ENCODE measurements at regions not wholly inside any gene's neighbourhood (a gene's known extent, or its start where the extent isn't known, plus 50 kb on each side); places are given as distances from the start of the nearest gene placed in this dataset.

- TF ChIP-seq JUN (IDR thresholded peaks at IDR 0.05; ENCODE audit: borderline replicate concordance, insufficient read depth, insufficient read length, low read depth) (no peak), CTCF (IDR thresholded peaks at IDR 0.05; ENCODE audit: extremely low read depth in 1 of 2, insufficient read depth in 1 of 2, low read depth in 1 of 2, low read length in 2 of 2) (no peak), POLR2AphosphoS5 (IDR thresholded peaks at IDR 0.05; ENCODE audit: insufficient read depth, low read depth, low read length) (no peak), POLR2A (IDR thresholded peaks at IDR 0.05; ENCODE audit: low read depth, low read length) (no peak), FOS (IDR thresholded peaks at IDR 0.05; ENCODE audit: borderline replicate concordance, insufficient read depth, low read length) (no peak), MYC (IDR thresholded peaks at IDR 0.05; ENCODE audit: low read depth, low read length) (no peak), EZH2 (IDR thresholded peaks at IDR 0.05; ENCODE audit: borderline replicate concordance, low read depth, low read length, severe bottlenecking) (no peak), GATA2 (IDR thresholded peaks at IDR 0.05; ENCODE audit: insufficient read depth, insufficient read length, low read depth, low read length) (no peak)
- TF ChIP-seq, protein P1, sequence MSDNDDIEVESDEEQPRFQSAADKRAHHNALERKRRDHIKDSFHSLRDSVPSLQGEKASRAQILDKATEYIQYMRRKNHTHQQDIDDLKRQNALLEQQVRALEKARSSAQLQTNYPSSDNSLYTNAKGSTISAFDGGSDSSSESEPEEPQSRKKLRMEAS (IDR thresholded peaks at IDR 0.05; ENCODE audit: insufficient read depth, insufficient read length): no peak
- Histone ChIP-seq H4K20me1 (replicated peaks; ENCODE audit: control insufficient read depth, extremely low read depth, insufficient read depth, low read length) (no peaks in the 10 kb centered on the region), H3K4me1 (ENCODE audit: control insufficient read depth, extremely low read depth, insufficient read depth, low read length) (no peaks in the 10 kb centered on the region), H3K4me2 (ENCODE audit: insufficient read depth, low read length) (no peak overlapping the region), H3K9me3 (replicated peaks; ENCODE audit: control insufficient read depth, insufficient read depth, low read length) (peaks cover 3% of the 10 kb centered on the region), H3K36me3 (ENCODE audit: control insufficient read depth in 2 of 2, extremely low read depth in 1 of 2, insufficient read depth in 2 of 2, low read length in 2 of 2) (no peaks in the 10 kb centered on the region), H3K79me2 (ENCODE audit: control insufficient read depth, insufficient read depth, low read length) (no peaks in the 10 kb centered on the region), H3K27ac (ENCODE audit: insufficient read depth, low read depth, low read length) (no peak overlapping the region), H3K27me3 (ENCODE audit: control insufficient read depth in 2 of 2, insufficient read depth in 2 of 2, low read length in 2 of 2) (no peaks in the 10 kb centered on the region), H3K9me1 (replicated peaks; ENCODE audit: control insufficient read depth, extremely low read depth, insufficient read depth, low read length) (no peaks in the 10 kb centered on the region), H2AFZ (ENCODE audit: low read depth, low read length) (no peak overlapping the region), H3K9ac (replicated peaks; ENCODE audit: extremely low read depth, insufficient read depth, low read length) (no peak overlapping the region), H3K4me3 (replicated peaks in 1 of 3; ENCODE audit: insufficient read depth in 1 of 3, low read depth in 1 of 3, low read length in 3 of 3) (no peak overlapping the region)
- ChIA-PET CTCF (no interaction called here), POLR2A (no interaction called here)
- no TSS peak for BruUV-seq (replicated peaks)
- dilution Hi-C loops (cut with MboI; ENCODE audit: extremely low pct_ligation_motif_present, low sequenced_read_pairs) (no loop called here), intact Hi-C loops (cut with micrococcal nuclease) (no loop called here)
- DNase-seq (ENCODE audit: low read depth, low spot score) (no peak), FAIRE-seq (no peak)
These were observed 750.8 kb upstream of the SLC35B3 start for GRCh38 chr6:9186148-9186547.
